Stomach (tissue), 4 donors: ENCODE measurements at regions not wholly inside any gene's neighbourhood (a gene's known extent, or its start where the extent isn't known, plus 50 kb on each side); places are given as distances from the start of the nearest gene placed in this dataset.

ENCODE experiments used
- EP300 ChIP-seq: sonication (generic); formaldehyde crosslinking; IDR thresholded peaks from one replicate; pipeline ENCODE4 v1.6.1; 2017; ENCODE audit warnings: antibody characterized with exemption
- POLR2A ChIP-seq, 4 donors: fragments of 450-650 bp; IDR thresholded peaks; one replicate each; pipeline ENCODE4 v1.6.1; 2016; ENCODE audit warnings: antibody characterized with exemption in 4 of 4, control low read depth in 2 of 4, mild to moderate bottlenecking in 1 of 4, moderate library complexity in 1 of 4
- POLR2AphosphoS5 ChIP-seq, 3 donors: sonication (generic); formaldehyde crosslinking; IDR thresholded peaks; one replicate each; pipeline ENCODE4 v1.6.1; 2016; ENCODE audit warnings: antibody characterized with exemption in 3 of 3
- TF ChIP-seq, protein P1 (sequence below), 7 experiments: fragments of 450-650 bp in 4 of 7; fragments of 200-600 bp in 3 of 7; sonication (generic) in 3 of 7; IDR thresholded peaks; one replicate each; pipeline ENCODE4 v1.5.1; 2016 to 2019; ENCODE audit warnings: antibody characterized with exemption in 7 of 7, control low read depth in 2 of 7, mild to moderate bottlenecking in 1 of 7

DNA sequence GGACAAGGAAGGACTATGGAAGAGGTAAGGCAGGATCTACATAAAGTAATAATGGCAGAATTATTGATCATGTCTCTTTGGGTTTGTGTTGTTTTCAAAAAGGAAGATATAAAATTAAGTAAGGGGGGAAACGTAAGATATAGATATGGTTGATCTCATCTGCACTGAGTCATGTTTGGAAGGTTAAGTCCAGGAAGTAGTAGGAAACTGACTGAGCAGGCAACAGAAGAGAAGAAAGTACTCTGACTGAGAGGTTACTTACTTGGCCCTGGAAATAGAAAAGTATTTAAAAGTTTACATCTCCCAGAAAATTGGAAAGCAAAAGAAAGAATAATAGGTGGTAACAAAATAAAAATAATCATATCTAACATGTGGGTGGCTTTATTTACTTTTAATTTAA, 405.3 kb upstream of the RGMB start:
- TF ChIP-seq, protein P1, sequence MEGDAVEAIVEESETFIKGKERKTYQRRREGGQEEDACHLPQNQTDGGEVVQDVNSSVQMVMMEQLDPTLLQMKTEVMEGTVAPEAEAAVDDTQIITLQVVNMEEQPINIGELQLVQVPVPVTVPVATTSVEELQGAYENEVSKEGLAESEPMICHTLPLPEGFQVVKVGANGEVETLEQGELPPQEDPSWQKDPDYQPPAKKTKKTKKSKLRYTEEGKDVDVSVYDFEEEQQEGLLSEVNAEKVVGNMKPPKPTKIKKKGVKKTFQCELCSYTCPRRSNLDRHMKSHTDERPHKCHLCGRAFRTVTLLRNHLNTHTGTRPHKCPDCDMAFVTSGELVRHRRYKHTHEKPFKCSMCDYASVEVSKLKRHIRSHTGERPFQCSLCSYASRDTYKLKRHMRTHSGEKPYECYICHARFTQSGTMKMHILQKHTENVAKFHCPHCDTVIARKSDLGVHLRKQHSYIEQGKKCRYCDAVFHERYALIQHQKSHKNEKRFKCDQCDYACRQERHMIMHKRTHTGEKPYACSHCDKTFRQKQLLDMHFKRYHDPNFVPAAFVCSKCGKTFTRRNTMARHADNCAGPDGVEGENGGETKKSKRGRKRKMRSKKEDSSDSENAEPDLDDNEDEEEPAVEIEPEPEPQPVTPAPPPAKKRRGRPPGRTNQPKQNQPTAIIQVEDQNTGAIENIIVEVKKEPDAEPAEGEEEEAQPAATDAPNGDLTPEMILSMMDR (IDR thresholded peaks at IDR 0.05) = no peak
- TF ChIP-seq EP300 = no peak
- TF ChIP-seq POLR2A (IDR thresholded peaks at IDR 0.05) = no peak
- no peak for TF ChIP-seq POLR2AphosphoS5 (IDR thresholded peaks at IDR 0.05)
